ENCODE measurements at regions not wholly inside any gene's neighbourhood (a gene's known extent, or its start where the extent isn't known, plus 50 kb on each side); places are given as distances from the start of the nearest gene placed in this dataset.
A peak's percentile ranks its signal among the peaks of the same experiment; 100 is the strongest.

- Histone ChIP-seq H3F3A (ENCODE audit: insufficient read depth, low read length) (no peaks in the 10 kb centered on the region), H3K4me2 (ENCODE audit: low read depth, low read length) (peak overlapping the region; percentile 68), H3K9ac (ENCODE audit: low read length) (no peak overlapping the region), H3K27ac (ENCODE audit: low read length) (no peak overlapping the region), H3K4me1 (ENCODE audit: low read length) (no peaks in the 10 kb centered on the region), H3K79me2 (ENCODE audit: low read length) (no peaks in the 10 kb centered on the region), H3K9me3 (replicated peaks; ENCODE audit: insufficient read depth, low read length) (no peaks in the 10 kb centered on the region), H3K9me2 (replicated peaks; ENCODE audit: insufficient read depth, low read length) (no peaks in the 10 kb centered on the region), H3K36me3 (replicated peaks; ENCODE audit: insufficient read depth, low read length) (no peaks in the 10 kb centered on the region), H4K20me1 (ENCODE audit: insufficient read depth, low read length) (no peaks in the 10 kb centered on the region), H3K27me3 (replicated peaks; ENCODE audit: insufficient read depth, low read length) (no peaks in the 10 kb centered on the region), H3K4me3 (ENCODE audit: low read length) (peak overlapping the region; percentile 54), H2AFZ (ENCODE audit: low read length) (peak overlapping the region; percentile 58)
- TF ChIP-seq CTCF (IDR thresholded peaks at IDR 0.05; ENCODE audit: low read length) (no peak), EZH2phosphoT487 (IDR thresholded peaks at IDR 0.05; ENCODE audit: low read length) (no peak), EZH2 (optimal IDR thresholded peaks at IDR 0.05; ENCODE audit: low read depth, low read length) (no peak)
- peak; percentile 29 for DNase-seq
Measured at GRCh38 chr6:27688014-27688586, 215.2 kb upstream of the ZNF184 start.

GRCh38 chr6:27687154-27688013 lies 214.5 kb upstream of the ZNF184 start:
- Histone ChIP-seq H2AFZ (ENCODE audit: low read length) (peak overlapping the region; percentile 58), H3K9me3 (replicated peaks; ENCODE audit: insufficient read depth, low read length) (no peaks in the 10 kb centered on the region), H3F3A (ENCODE audit: insufficient read depth, low read length) (no peaks in the 10 kb centered on the region), H3K9me2 (replicated peaks; ENCODE audit: insufficient read depth, low read length) (no peaks in the 10 kb centered on the region), H3K4me3 (ENCODE audit: low read length) (peak overlapping the region; percentile 54), H3K4me1 (ENCODE audit: low read length) (no peaks in the 10 kb centered on the region), H4K20me1 (ENCODE audit: insufficient read depth, low read length) (no peaks in the 10 kb centered on the region), H3K4me2 (ENCODE audit: low read depth, low read length) (peak overlapping the region; percentile 68), H3K9ac (ENCODE audit: low read length) (no peak overlapping the region), H3K27ac (ENCODE audit: low read length) (no peak overlapping the region), H3K79me2 (ENCODE audit: low read length) (no peaks in the 10 kb centered on the region), H3K27me3 (replicated peaks; ENCODE audit: insufficient read depth, low read length) (no peaks in the 10 kb centered on the region), H3K36me3 (replicated peaks; ENCODE audit: insufficient read depth, low read length) (no peaks in the 10 kb centered on the region)
- DNase-seq: peak; percentile 43
- TF ChIP-seq EZH2 (optimal IDR thresholded peaks at IDR 0.05; ENCODE audit: low read depth, low read length) (no peak), EZH2phosphoT487 (IDR thresholded peaks at IDR 0.05; ENCODE audit: low read length) (no peak), CTCF (IDR thresholded peaks at IDR 0.05; ENCODE audit: low read length) (peak; percentile 41)

- no peak for DNase-seq
- no peaks in the 10 kb centered on the region for H3K36me3 ChIP-seq (replicated peaks; ENCODE audit: insufficient read depth, low read length)
- no peaks in the 10 kb centered on the region for H4K20me1 ChIP-seq (ENCODE audit: insufficient read depth, low read length)
- no peak overlapping the region for H3K27ac ChIP-seq (ENCODE audit: low read length)
- H3K4me2 ChIP-seq (ENCODE audit: low read depth, low read length): no peak overlapping the region
- H3K4me3 ChIP-seq (ENCODE audit: low read length): no peak overlapping the region
- H3K9ac ChIP-seq (ENCODE audit: low read length): no peak overlapping the region
- no peaks in the 10 kb centered on the region for H3K79me2 ChIP-seq (ENCODE audit: low read length)
- H2AFZ ChIP-seq (ENCODE audit: low read length): no peak overlapping the region
- no peaks in the 10 kb centered on the region for H3K9me2 ChIP-seq (replicated peaks; ENCODE audit: insufficient read depth, low read length)
- H3K4me1 ChIP-seq (ENCODE audit: low read length): no peaks in the 10 kb centered on the region
- TF ChIP-seq EZH2phosphoT487 (IDR thresholded peaks at IDR 0.05; ENCODE audit: low read length) (no peak), CTCF (IDR thresholded peaks at IDR 0.05; ENCODE audit: low read length) (no peak), EZH2 (optimal IDR thresholded peaks at IDR 0.05; ENCODE audit: low read depth, low read length) (no peak)
- no peaks in the 10 kb centered on the region for H3K27me3 ChIP-seq (replicated peaks; ENCODE audit: insufficient read depth, low read length)
- H3F3A ChIP-seq (ENCODE audit: insufficient read depth, low read length): no peaks in the 10 kb centered on the region
- H3K9me3 ChIP-seq (replicated peaks; ENCODE audit: insufficient read depth, low read length): no peaks in the 10 kb centered on the region
Measured at GRCh38 chr6:27685279-27685678, 212.4 kb upstream of the ZNF184 start.
